HG03025 (cell line): ENCODE measurements at regions not wholly inside any gene's neighbourhood (a gene's known extent, or its start where the extent isn't known, plus 50 kb on each side); places are given as distances from the start of the nearest gene placed in this dataset.
"Not testable (repeated sequence)": the region's sequence is repeated elsewhere in the genome, so short reads cannot be mapped to it uniquely, and the experiment has no call there.

Experiments
- ATAC-seq: cut with Tn5 transposase; IDR thresholded peaks from one replicate; pipeline ENCODE4 v1.9.1; 2021; ENCODE audit warnings: mild to moderate bottlenecking, moderate library complexity; ENCODE audit not compliant: unreplicated experiment, low FRiP score

- ATAC-seq, result peak; percentile 49
These were observed 985.7 kb upstream of the FBXO33 start for GRCh38 chr14:40417777-40418401.

- no peak for ATAC-seq
These were observed 984.3 kb upstream of the FBXO33 start for GRCh38 chr14:40416565-40416964.

GRCh38 chr14:40414386-40414785 lies 982.2 kb upstream of the FBXO33 start:
- no peak for ATAC-seq

GRCh38 chr14:40413136-40413535 lies 980.9 kb upstream of the FBXO33 start:
- ATAC-seq, result no peak

- no peak for ATAC-seq
These were observed 978.5 kb upstream of the FBXO33 start for GRCh38 chr14:40410708-40411107.

GRCh38 chr14:40402957-40403356 lies 970.7 kb upstream of the FBXO33 start:
- no peak for ATAC-seq

GRCh38 chr14:40398981-40399380 lies 966.7 kb upstream of the FBXO33 start:
- no peak for ATAC-seq

- no peak for ATAC-seq
These were observed 962.6 kb upstream of the FBXO33 start for GRCh38 chr14:40394634-40395340.

- no peak for ATAC-seq
These were observed 960.9 kb upstream of the FBXO33 start for GRCh38 chr14:40393143-40393542.

- ATAC-seq, result no peak
These were observed 954.2 kb upstream of the FBXO33 start for GRCh38 chr14:40386433-40386832.

- ATAC-seq, result no peak
These were observed 942.0 kb upstream of the FBXO33 start for GRCh38 chr14:40374221-40374620.

- no peak for ATAC-seq
These were observed 938.8 kb upstream of the FBXO33 start for GRCh38 chr14:40371011-40371410.

GRCh38 chr14:40368314-40368713 lies 936.1 kb upstream of the FBXO33 start:
- no peak for ATAC-seq

GRCh38 chr14:40367717-40368116 lies 935.5 kb upstream of the FBXO33 start:
- ATAC-seq, result no peak

GRCh38 chr14:40365305-40365704 lies 933.1 kb upstream of the FBXO33 start:
- ATAC-seq, result no peak

GRCh38 chr14:40362856-40363255 lies 930.6 kb upstream of the FBXO33 start:
- no peak for ATAC-seq

GRCh38 chr14:40354754-40355153 lies 922.5 kb upstream of the FBXO33 start:
- no peak for ATAC-seq

- not testable (repeated sequence) for ATAC-seq
These were observed 915.9 kb upstream of the FBXO33 start for GRCh38 chr14:40348104-40348503.

- ATAC-seq, result no peak
These were observed 915.4 kb upstream of the FBXO33 start for GRCh38 chr14:40347675-40348074.

- ATAC-seq, result no peak
These were observed 914.0 kb upstream of the FBXO33 start for GRCh38 chr14:40346275-40346674.

GRCh38 chr14:40345334-40345733 lies 913.1 kb upstream of the FBXO33 start:
- ATAC-seq, result no peak

- ATAC-seq, result no peak
These were observed 908.5 kb upstream of the FBXO33 start for GRCh38 chr14:40340708-40341107.
